Epithelial cell of prostate (primary cell): ENCODE measurements at regions not wholly inside any gene's neighbourhood (a gene's known extent, or its start where the extent isn't known, plus 50 kb on each side); places are given as distances from the start of the nearest gene placed in this dataset.
"Not testable (repeated sequence)": the region's sequence is repeated elsewhere in the genome, so short reads cannot be mapped to it uniquely, and the experiment has no call there.

Experiments
- DNase-seq: peaks from one replicate; pipeline ENCODE4 v3.0.0-alpha.2; 2011; ENCODE audit warnings: low read depth, low spot score
- H3K27ac ChIP-seq: fragments of 450-650 bp; 2 replicates; pipeline ENCODE4 v1.5.1; 2017; ENCODE audit warnings: mild to moderate bottlenecking

- not testable (repeated sequence) for DNase-seq, H3K27ac ChIP-seq
These were observed 205.2 kb upstream of the GRIK2 start for GRCh38 chr6:101188285-101188798.

DNA sequence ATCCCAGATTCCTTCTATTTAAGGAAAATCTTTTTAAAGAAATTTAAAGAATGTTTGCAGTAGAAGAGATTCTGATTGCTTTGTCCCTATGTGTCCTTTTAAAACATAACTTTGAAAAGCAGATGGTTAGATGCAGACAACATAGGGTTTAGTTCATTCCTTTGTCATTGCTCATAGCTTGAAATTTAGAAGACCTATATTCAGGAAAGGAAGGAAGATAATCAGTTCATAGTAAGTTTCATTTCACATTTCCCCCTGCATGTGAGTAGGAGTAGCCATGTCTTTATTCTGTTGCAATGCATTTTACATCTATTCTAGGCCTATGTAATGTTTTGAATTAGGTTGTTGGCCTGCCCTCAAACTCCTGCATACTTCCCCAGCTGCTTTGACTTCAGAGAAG lies 197.9 kb upstream of the GRIK2 start:
- H3K27ac ChIP-seq: no peak overlapping the region
- DNase-seq: no peak

DNA sequence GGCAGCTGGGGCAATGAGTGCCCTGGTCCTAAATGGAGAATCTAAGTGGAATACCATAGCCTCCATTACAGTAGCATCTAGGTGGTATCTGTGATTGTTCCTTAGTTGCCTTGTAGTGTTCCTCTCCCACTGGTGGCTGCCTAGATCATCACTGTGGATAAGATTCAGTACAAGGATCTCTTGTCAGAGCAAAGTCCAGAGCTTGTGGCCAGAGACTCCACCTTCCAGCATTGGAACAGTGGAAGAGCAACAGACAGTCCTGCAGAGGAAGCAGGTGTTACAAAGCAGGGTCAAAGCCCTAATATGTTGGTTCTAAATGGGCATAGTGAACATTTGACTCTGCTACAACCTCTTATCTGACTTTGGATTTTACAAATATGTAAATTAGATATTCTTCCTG lies 194.1 kb upstream of the GRIK2 start:
- DNase-seq: no peak
- no peak overlapping the region for H3K27ac ChIP-seq

GRCh38 chr6:101202867-101203374 lies 190.6 kb upstream of the GRIK2 start:
- no peak overlapping the region for H3K27ac ChIP-seq
- no peak for DNase-seq

- DNase-seq: no peak
- H3K27ac ChIP-seq: no peak overlapping the region
These were observed 189.8 kb upstream of the GRIK2 start for GRCh38 chr6:101203664-101204063.

GRCh38 chr6:101208152-101208551 lies 185.4 kb upstream of the GRIK2 start:
- no peak for DNase-seq
- no peak overlapping the region for H3K27ac ChIP-seq

- no peak for DNase-seq
- no peak overlapping the region for H3K27ac ChIP-seq
These were observed 180.9 kb upstream of the GRIK2 start for GRCh38 chr6:101212640-101213039.

GRCh38 chr6:101222007-101222406 lies 171.5 kb upstream of the GRIK2 start:
- no peak for DNase-seq
- no peak overlapping the region for H3K27ac ChIP-seq

GRCh38 chr6:101224751-101225150 lies 168.8 kb upstream of the GRIK2 start:
- H3K27ac ChIP-seq: no peak overlapping the region
- DNase-seq: no peak

- DNase-seq: no peak
- no peak overlapping the region for H3K27ac ChIP-seq
These were observed 166.8 kb upstream of the GRIK2 start for GRCh38 chr6:101226677-101227135.

DNA sequence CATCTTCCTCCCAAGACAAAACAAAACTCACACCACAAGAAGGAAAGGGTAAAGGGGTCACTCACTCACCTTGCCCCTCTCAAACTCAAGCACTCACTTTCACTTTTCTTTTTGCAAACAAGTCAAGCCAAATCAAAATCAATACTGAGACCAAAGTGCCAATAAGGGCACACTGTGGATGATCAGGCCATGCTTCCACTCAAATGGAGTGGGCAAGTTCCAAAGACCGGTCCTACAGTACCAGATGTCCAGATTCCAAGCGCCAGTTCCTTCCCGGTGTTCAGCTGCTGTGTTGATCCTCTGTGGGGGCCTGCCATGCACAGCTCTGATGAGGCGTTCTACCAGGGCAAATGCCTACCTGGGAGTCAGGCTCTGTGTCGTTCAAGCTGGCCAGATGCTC lies 162.6 kb upstream of the GRIK2 start:
- no peak overlapping the region for H3K27ac ChIP-seq
- no peak for DNase-seq

- DNase-seq: no peak
- H3K27ac ChIP-seq: no peak overlapping the region
These were observed 161.8 kb upstream of the GRIK2 start for GRCh38 chr6:101231606-101232235.

- no peak for DNase-seq
These were observed 160.5 kb upstream of the GRIK2 start for GRCh38 chr6:101232961-101233360.

GRCh38 chr6:101236709-101237108 lies 156.8 kb upstream of the GRIK2 start:
- DNase-seq: no peak
- H3K27ac ChIP-seq: no peak overlapping the region

More at GRCh38 chr6:101232961-101233360, 160.5 kb upstream of the GRIK2 start:
- H3K27ac ChIP-seq: no peak overlapping the region

DNA sequence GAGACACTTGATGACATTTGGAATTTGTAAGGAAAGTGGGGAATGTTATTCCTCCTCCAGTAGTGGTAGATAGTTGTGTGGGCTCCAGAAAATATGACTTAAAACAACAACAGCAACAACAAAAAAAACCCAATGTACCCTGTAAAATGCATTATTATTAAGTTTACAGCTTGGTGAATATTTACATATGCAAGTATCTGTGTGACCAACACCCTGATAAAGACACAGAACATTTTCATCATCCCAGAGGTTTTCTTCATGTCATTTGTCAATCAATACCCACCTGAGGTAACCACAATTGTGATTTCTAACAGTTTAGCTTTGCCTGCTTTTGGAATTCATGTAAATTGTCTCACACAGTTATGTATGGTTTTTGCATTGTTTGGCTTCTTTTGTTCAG lies 152.1 kb upstream of the GRIK2 start:
- DNase-seq: no peak
- no peak overlapping the region for H3K27ac ChIP-seq

DNA sequence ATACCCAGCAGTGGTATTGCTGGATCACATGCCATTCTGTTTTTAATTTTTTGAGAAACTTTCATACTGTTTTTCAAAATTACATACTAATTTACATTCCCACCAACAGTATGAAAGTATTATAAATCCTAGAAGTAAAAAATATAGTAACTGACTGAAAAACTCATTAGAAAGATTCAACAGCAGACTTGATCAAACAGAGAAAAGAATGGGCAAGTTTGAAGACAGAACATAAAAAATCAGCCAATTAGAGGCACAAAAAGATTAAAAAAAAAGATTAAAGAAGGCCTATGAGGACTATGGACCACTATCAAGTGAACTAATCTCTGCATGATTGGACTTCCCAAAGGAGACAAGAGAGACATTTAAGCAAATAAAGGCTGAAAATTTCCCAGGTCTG lies 144.0 kb upstream of the GRIK2 start:
- DNase-seq: no peak
- no peak overlapping the region for H3K27ac ChIP-seq

GRCh38 chr6:101257163-101257562 lies 136.3 kb upstream of the GRIK2 start:
- no peak overlapping the region for H3K27ac ChIP-seq
- no peak for DNase-seq

DNA sequence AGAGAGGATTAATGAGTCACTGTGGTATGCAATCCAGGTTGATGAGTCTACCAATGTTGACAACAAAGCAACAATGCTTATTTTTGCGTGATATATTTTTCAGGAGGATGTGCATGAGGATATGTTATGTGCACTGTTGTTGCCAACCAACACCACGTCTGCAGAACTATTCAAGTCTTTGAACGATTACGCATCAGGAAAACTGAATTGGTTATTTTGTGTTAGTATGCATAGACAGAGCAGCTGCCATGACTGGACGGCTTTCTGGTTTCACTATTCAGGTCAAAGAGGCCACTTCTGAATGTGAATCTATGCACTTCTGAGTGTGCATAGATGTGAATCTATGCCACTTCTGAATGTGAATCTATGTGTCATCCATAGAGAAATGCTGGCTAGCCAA lies 134.0 kb upstream of the GRIK2 start:
- DNase-seq: no peak
- H3K27ac ChIP-seq: no peak overlapping the region

GRCh38 chr6:101263596-101263995 lies 129.9 kb upstream of the GRIK2 start:
- DNase-seq: no peak

DNA sequence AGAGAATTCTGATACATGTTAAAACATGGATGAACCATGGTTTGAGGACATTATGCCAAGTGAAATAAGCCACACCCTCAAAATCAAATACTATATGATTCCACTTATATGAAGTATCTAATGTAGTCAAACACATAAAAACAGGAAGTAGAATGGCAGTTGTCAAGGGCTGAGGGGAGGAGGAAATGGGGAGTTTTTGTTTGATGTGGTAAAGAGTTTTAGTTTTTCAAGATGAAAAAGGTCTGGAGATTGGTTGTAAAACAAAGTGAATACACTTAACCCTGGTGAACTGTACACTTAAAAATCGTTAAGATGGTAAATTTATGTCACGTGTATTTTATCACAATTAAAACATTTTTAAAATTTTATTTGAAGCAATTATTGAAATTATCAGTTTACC lies 127.4 kb upstream of the GRIK2 start:
- no peak for DNase-seq
- H3K27ac ChIP-seq: no peak overlapping the region

More at GRCh38 chr6:101263596-101263995, 129.9 kb upstream of the GRIK2 start:
- H3K27ac ChIP-seq: no peak overlapping the region

- no peak for DNase-seq
These were observed 125.0 kb upstream of the GRIK2 start for GRCh38 chr6:101268541-101268940.

GRCh38 chr6:101275251-101275650 lies 118.3 kb upstream of the GRIK2 start:
- H3K27ac ChIP-seq: no peak overlapping the region
- no peak for DNase-seq

More at GRCh38 chr6:101268541-101268940, 125.0 kb upstream of the GRIK2 start:
- H3K27ac ChIP-seq: no peak overlapping the region
